PC-3 (cell line): ENCODE measurements at regions not wholly inside any gene's neighbourhood (a gene's known extent, or its start where the extent isn't known, plus 50 kb on each side); places are given as distances from the start of the nearest gene placed in this dataset.

Experiments
- ATAC-seq: fragments of 200-7000 bp; cut with Tn5 transposase; 2 replicates; pipeline ENCODE4 v1.9.1; 2020; ENCODE audit warnings: mild to moderate bottlenecking, moderate library complexity
- BruUV-seq: library from RNA; stranded (reverse); fragments of 400-500 nt; replicated peaks from 2 replicates; lab custom pipeline; 2021; lab: Mats Ljungman, UMichigan
- CTCF ChIA-PET: fragments of 300-600 bp; sonication (Branson Sonifier 250); formaldehyde crosslinking; loops from one replicate; lab custom pipeline; 2022; ENCODE audit warnings: antibody characterized with exemption; lab: Charles Lee
- POLR2A ChIA-PET: fragments of 300-600 bp; sonication (Branson Sonifier 250); formaldehyde crosslinking; loops from one replicate; lab custom pipeline; 2022; ENCODE audit warnings: antibody characterized with exemption; ENCODE audit not compliant: unreplicated experiment; lab: Charles Lee
- DNase-seq: peaks from one replicate; pipeline ENCODE4 v3.0.0-alpha.2; 2015
- H2AFZ ChIP-seq: fragments of 300-600 bp; sonication (generic); 2 replicates; pipeline ENCODE4 v1.6.0; 2016; ENCODE audit warnings: antibody characterized with exemption, low read length
- H3F3A ChIP-seq: fragments of 300-600 bp; sonication (generic); one replicate; pipeline ENCODE4 v1.6.0; 2017; ENCODE audit warnings: antibody characterized with exemption, low read length, control low read depth, mild to moderate bottlenecking; ENCODE audit not compliant: unreplicated experiment
- H3K27ac ChIP-seq: fragments of 300-600 bp; sonication (generic); 2 replicates; pipeline ENCODE4 v1.5.1; 2016; ENCODE audit warnings: mild to moderate bottlenecking, low read length
- H3K27me3 ChIP-seq: fragments of 300-600 bp; sonication (generic); 2 replicates; pipeline ENCODE4 v1.6.1; 2016; ENCODE audit warnings: low read length, mixed read lengths
- H3K36me3 ChIP-seq: fragments of 300-600 bp; sonication (generic); 2 replicates; pipeline ENCODE4 v1.6.1; 2016; ENCODE audit warnings: low read depth, mixed run types, low read length, mixed read lengths
- H3K4me1 ChIP-seq: fragments of 300-600 bp; sonication (generic); 2 replicates; pipeline ENCODE4 v1.5.1; 2016; ENCODE audit warnings: low read length; ENCODE audit not compliant: insufficient read depth
- H3K4me2 ChIP-seq: fragments of 300-600 bp; sonication (generic); 2 replicates; pipeline ENCODE4 v1.6.0; 2016; ENCODE audit warnings: low read length
- H3K4me3 ChIP-seq: fragments of 300-600 bp; sonication (generic); 2 replicates; pipeline ENCODE4 v1.5.1; 2016; ENCODE audit warnings: mild to moderate bottlenecking, low read length, mixed read lengths
- H3K79me2 ChIP-seq: fragments of 300-600 bp; sonication (generic); 2 replicates; pipeline ENCODE4 v1.6.1; 2017; ENCODE audit warnings: low read length, mixed read lengths
- H3K9ac ChIP-seq: fragments of 300-600 bp; sonication (generic); 2 replicates; pipeline ENCODE4 v1.6.0; 2016; ENCODE audit warnings: mild to moderate bottlenecking, low read length
- H3K9me2 ChIP-seq: fragments of 300-600 bp; sonication (generic); replicated peaks from 2 replicates; pipeline ENCODE4 v1.6.1; 2016; ENCODE audit warnings: mixed run types, low read length, mixed read lengths
- H3K9me3 ChIP-seq: fragments of 300-600 bp; sonication (generic); 2 replicates; pipeline ENCODE4 v1.6.1; 2016; ENCODE audit warnings: low read length, mixed read lengths
- H4K20me1 ChIP-seq: fragments of 300-600 bp; sonication (generic); 2 replicates; pipeline ENCODE4 v1.6.1; 2016; ENCODE audit warnings: low read length, mixed read lengths
- CTCF ChIP-seq: fragments of 300-600 bp; sonication (generic); conservative IDR thresholded peaks from 2 replicates; pipeline ENCODE4 v1.5.1; 2017; ENCODE audit warnings: antibody characterized with exemption, low read depth, mild to moderate bottlenecking, low read length
- EZH2 ChIP-seq: fragments of 300-600 bp; sonication (generic); IDR thresholded peaks from one replicate; pipeline ENCODE4 v1.6.1; 2017; ENCODE audit warnings: antibody characterized with exemption, mild to moderate bottlenecking, low read length; ENCODE audit not compliant: unreplicated experiment
- EZH2phosphoT487 ChIP-seq: fragments of 300-600 bp; sonication (generic); IDR thresholded peaks from 2 replicates; pipeline ENCODE4 v1.6.1; 2018; ENCODE audit warnings: mild to moderate bottlenecking, antibody characterized with exemption, low read length, borderline replicate concordance
- intact Hi-C: fragments of 100-400 bp; cut with micrococcal nuclease; formaldehyde crosslinking; loops from 2 replicates; pipeline ENCODE4 v1.9.0; 2023

- Histone ChIP-seq H3F3A (no peaks in the 10 kb centered on the region), H3K27me3 (no peaks in the 10 kb centered on the region), H2AFZ (no peak overlapping the region), H3K9me3 (no peaks in the 10 kb centered on the region), H3K9ac (no peak overlapping the region), H3K4me1 (no peaks in the 10 kb centered on the region), H4K20me1 (no peaks in the 10 kb centered on the region), H3K9me2 (0 out of 2 replicates have a peak, but pooled peaks cover 3% of the 10 kb centered on the region), H3K36me3 (no peaks in the 10 kb centered on the region), H3K4me3 (no peak overlapping the region), H3K4me2 (no peak overlapping the region), H3K79me2 (no peaks in the 10 kb centered on the region), H3K27ac (no peak overlapping the region)
- ChIA-PET POLR2A (no interaction called here), CTCF (no interaction called here)
- ATAC-seq (no peak), DNase-seq (no peak)
- no TSS peak for BruUV-seq
- intact Hi-C loops: no loop called here
- TF ChIP-seq EZH2: no peak
- TF ChIP-seq CTCF: no peak
- no peak for TF ChIP-seq EZH2phosphoT487
Observed at GRCh38 chr4:63814171-63814964, 594.9 kb downstream of the TECRL start.

- no peak overlapping the region for H3K4me2 ChIP-seq
- BruUV-seq: no TSS peak
- DNase-seq: no peak
- no peaks in the 10 kb centered on the region for H3K9me2 ChIP-seq
- ATAC-seq: no peak
- H2AFZ ChIP-seq: no peak overlapping the region
- H3K9ac ChIP-seq: no peak overlapping the region
- TF ChIP-seq EZH2 (no peak), EZH2phosphoT487 (no peak), CTCF (no peak)
- no peaks in the 10 kb centered on the region for H4K20me1 ChIP-seq
- POLR2A ChIA-PET: no interaction called here
- intact Hi-C loops: no loop called here
- CTCF ChIA-PET: no interaction called here
- no peak overlapping the region for H3K27ac ChIP-seq
- H3K4me3 ChIP-seq: no peak overlapping the region
- no peaks in the 10 kb centered on the region for H3F3A ChIP-seq
- H3K4me1 ChIP-seq: no peaks in the 10 kb centered on the region
- H3K9me3 ChIP-seq: no peaks in the 10 kb centered on the region
- H3K36me3 ChIP-seq: no peaks in the 10 kb centered on the region
- no peaks in the 10 kb centered on the region for H3K27me3 ChIP-seq
- H3K79me2 ChIP-seq: no peaks in the 10 kb centered on the region
Observed at GRCh38 chr4:63799166-63799565, 610.1 kb downstream of the TECRL start.

- CTCF ChIA-PET: no interaction called here
- ATAC-seq: no peak
- Histone ChIP-seq H3K9me3 (no peaks in the 10 kb centered on the region), H3K4me1 (no peaks in the 10 kb centered on the region), H3K9me2 (no peaks in the 10 kb centered on the region), H3K79me2 (no peaks in the 10 kb centered on the region), H3K27me3 (no peaks in the 10 kb centered on the region), H3K27ac (no peak overlapping the region), H3K36me3 (no peaks in the 10 kb centered on the region), H3K4me2 (no peak overlapping the region), H3K4me3 (no peak overlapping the region), H2AFZ (no peak overlapping the region), H3F3A (no peaks in the 10 kb centered on the region), H3K9ac (no peak overlapping the region), H4K20me1 (no peaks in the 10 kb centered on the region)
- POLR2A ChIA-PET: no interaction called here
- no peak for TF ChIP-seq EZH2
- TF ChIP-seq EZH2phosphoT487: no peak
- no peak for TF ChIP-seq CTCF
- intact Hi-C loops: no loop called here
- DNase-seq: no peak
- BruUV-seq: no TSS peak
Observed at GRCh38 chr4:63795301-63795700, 613.9 kb downstream of the TECRL start.
